Heart left ventricle (tissue), 13 donors: ENCODE measurements at regions not wholly inside any gene's neighbourhood (a gene's known extent, or its start where the extent isn't known, plus 50 kb on each side); places are given as distances from the start of the nearest gene placed in this dataset.

ENCODE experiments used
- POLR2A ChIP-seq, 2 donors: fragments of 450-650 bp; IDR thresholded peaks; one replicate each; pipeline ENCODE4 v1.6.1; 2017; ENCODE audit warnings: antibody characterized with exemption in 2 of 2, mild to moderate bottlenecking in 2 of 2, moderate library complexity in 2 of 2
- TF ChIP-seq, protein P1 (sequence below), 12 donors: fragments of 200-600 bp; sonication (generic) in 4 of 12; IDR thresholded peaks; one replicate each; pipeline versions ENCODE4 v1.5.0 to v1.8.0; 2018 to 2022; ENCODE audit warnings: antibody characterized with exemption in 12 of 12, mild to moderate bottlenecking in 5 of 12
- donor health status: ischemic (EF 13 %, LVEDD 7.1; RV severe dilation, severe dysfunction).
- donor health status: DM: no; HTN: yes; CAD: no.
- donor health status: DM: no; HTN: no; CAD: no.
- donor health status: ischemic (EF 25% LVEDD 6.9; RV normal size, moderate dysfunction).
- donor health status: ischemic (EF 25% LVEDD 5.7; RV mildly dilated, moderate dysfunction).
- donor health status: ischemic (EF 35%, LVEDD 5.7; RV mildly dilated, moderate dysfunction).
- donor health status: nonischemic (EF 11% LVEDD 7.7; RV severe dilation, severe dysfunction).
- donor health status: DM: yes; HTN: yes; CAD: no.
- donor health status: PGD.
- donor health status: ischemic (EF 29% LVEDD 5.4; RV normal size, mild dysfunction).
- donor health status: nonischemic (EF 23%, LVEDD 6.1; RV moderate dilation, normal function).

DNA sequence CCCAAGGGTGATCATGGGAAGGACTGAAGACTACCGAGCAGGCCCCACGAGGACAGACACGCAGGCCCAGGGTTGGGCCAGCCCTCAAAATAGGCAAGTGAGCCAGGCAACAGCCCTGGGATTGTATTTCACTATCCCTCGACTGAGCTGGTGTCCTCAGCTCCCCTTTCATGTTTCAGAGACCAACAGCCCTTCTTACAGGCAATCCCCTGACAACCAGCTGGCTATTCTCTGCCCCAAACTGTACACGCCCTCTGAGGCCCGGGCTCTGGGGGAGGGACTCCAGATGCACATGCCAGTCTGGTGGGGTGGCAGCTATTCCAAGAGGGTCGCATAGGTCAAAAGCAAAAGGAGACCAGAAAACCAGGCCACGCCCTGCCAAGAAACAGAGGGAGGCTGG lies 243.0 kb downstream of the TOMM20 start:
- TF ChIP-seq, protein P1, sequence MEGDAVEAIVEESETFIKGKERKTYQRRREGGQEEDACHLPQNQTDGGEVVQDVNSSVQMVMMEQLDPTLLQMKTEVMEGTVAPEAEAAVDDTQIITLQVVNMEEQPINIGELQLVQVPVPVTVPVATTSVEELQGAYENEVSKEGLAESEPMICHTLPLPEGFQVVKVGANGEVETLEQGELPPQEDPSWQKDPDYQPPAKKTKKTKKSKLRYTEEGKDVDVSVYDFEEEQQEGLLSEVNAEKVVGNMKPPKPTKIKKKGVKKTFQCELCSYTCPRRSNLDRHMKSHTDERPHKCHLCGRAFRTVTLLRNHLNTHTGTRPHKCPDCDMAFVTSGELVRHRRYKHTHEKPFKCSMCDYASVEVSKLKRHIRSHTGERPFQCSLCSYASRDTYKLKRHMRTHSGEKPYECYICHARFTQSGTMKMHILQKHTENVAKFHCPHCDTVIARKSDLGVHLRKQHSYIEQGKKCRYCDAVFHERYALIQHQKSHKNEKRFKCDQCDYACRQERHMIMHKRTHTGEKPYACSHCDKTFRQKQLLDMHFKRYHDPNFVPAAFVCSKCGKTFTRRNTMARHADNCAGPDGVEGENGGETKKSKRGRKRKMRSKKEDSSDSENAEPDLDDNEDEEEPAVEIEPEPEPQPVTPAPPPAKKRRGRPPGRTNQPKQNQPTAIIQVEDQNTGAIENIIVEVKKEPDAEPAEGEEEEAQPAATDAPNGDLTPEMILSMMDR (IDR thresholded peaks at IDR 0.05): no peak
- no peak for TF ChIP-seq POLR2A (IDR thresholded peaks at IDR 0.05)
